Head of caudate nucleus (tissue), 42 donors: ENCODE measurements at regions not wholly inside any gene's neighbourhood (a gene's known extent, or its start where the extent isn't known, plus 50 kb on each side); places are given as distances from the start of the nearest gene placed in this dataset.
"Not testable (repeated sequence)": the region's sequence is repeated elsewhere in the genome, so short reads cannot be mapped to it uniquely, and the experiment has no call there.

Experiments used
- DNase-seq, 42 donors: peaks; one replicate each; pipeline versions ENCODE4 v3.0.0 to v3.0.0-alpha.2; 2020 to 2021; ENCODE audit warnings: mixed read lengths in 7 of 42
- intact Hi-C: fragments of 100-400 bp; cut with DNase I; formaldehyde crosslinking; loops from one replicate; pipeline ENCODE4 v1.15.0; 2022

GRCh38 chr13:21228738-21229137 is 52.3 kb downstream of the MRPL57 start:
- intact Hi-C loops = no loop called here

GRCh38 chr13:21229241-21230024 is 53.0 kb downstream of the MRPL57 start:
- intact Hi-C loops = no loop called here
- DNase-seq = no peak

More at GRCh38 chr13:21228738-21229137, 52.3 kb downstream of the MRPL57 start:
- no peak for DNase-seq

- intact Hi-C loops = no loop called here
- DNase-seq = no peak
Observed at GRCh38 chr13:21230516-21230915, 54.1 kb downstream of the MRPL57 start.

- intact Hi-C loops = no loop called here
- DNase-seq = no peak
Observed at GRCh38 chr13:21231426-21231940, 55.0 kb downstream of the MRPL57 start.

- intact Hi-C loops = no loop called here
- DNase-seq = no peak
Observed at GRCh38 chr13:21232196-21232595, 55.7 kb downstream of the MRPL57 start.

GRCh38 chr13:21232599-21232998 is 56.1 kb downstream of the MRPL57 start:
- intact Hi-C loops = no loop called here
- no peak for DNase-seq

GRCh38 chr13:21233086-21233485 is 56.6 kb downstream of the MRPL57 start:
- intact Hi-C loops = no loop called here
- DNase-seq = no peak

GRCh38 chr13:21234526-21234925 is 58.1 kb downstream of the MRPL57 start:
- intact Hi-C loops = no loop called here
- peak in 12 of 42 donors; percentile 12 to 49 (median 27) for DNase-seq

- intact Hi-C loops = no loop called here
- no peak for DNase-seq
Observed at GRCh38 chr13:21235174-21235573, 58.7 kb downstream of the MRPL57 start.

- DNase-seq = no peak
- intact Hi-C loops = no loop called here
Observed at GRCh38 chr13:21237081-21237480, 60.6 kb downstream of the MRPL57 start.

- no peak for DNase-seq
- intact Hi-C loops = no loop called here
Observed at GRCh38 chr13:21238267-21238666, 61.8 kb downstream of the MRPL57 start.

- intact Hi-C loops = no loop called here
- DNase-seq = peak in 1 of 42 donors; percentile 14
Observed at GRCh38 chr13:21240586-21240985, 64.1 kb downstream of the MRPL57 start.

GRCh38 chr13:21242236-21242635 is 65.8 kb downstream of the MRPL57 start:
- intact Hi-C loops = no loop called here

GRCh38 chr13:21243045-21243897 is 66.8 kb downstream of the MRPL57 start:
- intact Hi-C loops = no loop called here
- no peak for DNase-seq

More at GRCh38 chr13:21242236-21242635, 65.8 kb downstream of the MRPL57 start:
- no peak for DNase-seq

GRCh38 chr13:21243898-21244184 is 67.4 kb downstream of the MRPL57 start:
- intact Hi-C loops, DNase-seq: not testable (repeated sequence)

GRCh38 chr13:21246761-21247452 is 70.4 kb downstream of the MRPL57 start:
- DNase-seq = no peak
- intact Hi-C loops = no loop called here

GRCh38 chr13:21256351-21256761 is 79.9 kb downstream of the MRPL57 start:
- no peak for DNase-seq
- intact Hi-C loops = no loop called here

- DNase-seq = no peak
- intact Hi-C loops = no loop called here
Observed at GRCh38 chr13:21256891-21257290, 80.4 kb downstream of the MRPL57 start.

- intact Hi-C loops = no loop called here
- DNase-seq = no peak
Observed at GRCh38 chr13:21259571-21260455, 83.4 kb downstream of the MRPL57 start.
